ENCODE measurements at regions not wholly inside any gene's neighbourhood (a gene's known extent, or its start where the extent isn't known, plus 50 kb on each side); places are given as distances from the start of the nearest gene placed in this dataset.

GRCh38 chr11:91805293-91805692 is 419.3 kb upstream of the FAT3 start:
- no peaks in the 10 kb centered on the region for H3K4me1 ChIP-seq (ENCODE audit: insufficient read depth, low read length)
- H3K27me3 ChIP-seq (ENCODE audit: low read length) = no peaks in the 10 kb centered on the region
- no peaks in the 10 kb centered on the region for H4K20me1 ChIP-seq (ENCODE audit: low read length)
- H3K9ac ChIP-seq (ENCODE audit: low read length) = no peak overlapping the region
- no peak overlapping the region for H3K27ac ChIP-seq (ENCODE audit: low read length)
- H3K4me3 ChIP-seq (ENCODE audit: low read length) = no peak overlapping the region
- POLR2A ChIA-PET (ENCODE audit: unreplicated experiment) = no interaction called here
- DNase-seq (no peak), ATAC-seq (no peak)
- no peaks in the 10 kb centered on the region for H3K9me2 ChIP-seq (replicated peaks; ENCODE audit: low read length)
- H2AFZ ChIP-seq (ENCODE audit: low read length) = no peak overlapping the region
- TF ChIP-seq CTCF (conservative IDR thresholded peaks at IDR 0.05; ENCODE audit: low read depth, low read length) (no peak), EZH2 (IDR thresholded peaks at IDR 0.05; ENCODE audit: low read length, unreplicated experiment) (no peak), EZH2phosphoT487 (IDR thresholded peaks at IDR 0.05; ENCODE audit: borderline replicate concordance, low read length) (no peak)
- H3K9me3 ChIP-seq (ENCODE audit: low read length) = 0 out of 2 replicates have a peak, but pooled peaks cover 4% of the 10 kb centered on the region
- no peaks in the 10 kb centered on the region for H3F3A ChIP-seq (ENCODE audit: low read length, unreplicated experiment)
- no peaks in the 10 kb centered on the region for H3K79me2 ChIP-seq (ENCODE audit: low read length)
- intact Hi-C loops (cut with micrococcal nuclease) = no loop called here
- H3K36me3 ChIP-seq (ENCODE audit: low read depth, low read length) = no peaks in the 10 kb centered on the region
- BruUV-seq (replicated peaks) = no TSS peak
- CTCF ChIA-PET = no interaction called here
- no peak overlapping the region for H3K4me2 ChIP-seq (ENCODE audit: low read length)

DNA sequence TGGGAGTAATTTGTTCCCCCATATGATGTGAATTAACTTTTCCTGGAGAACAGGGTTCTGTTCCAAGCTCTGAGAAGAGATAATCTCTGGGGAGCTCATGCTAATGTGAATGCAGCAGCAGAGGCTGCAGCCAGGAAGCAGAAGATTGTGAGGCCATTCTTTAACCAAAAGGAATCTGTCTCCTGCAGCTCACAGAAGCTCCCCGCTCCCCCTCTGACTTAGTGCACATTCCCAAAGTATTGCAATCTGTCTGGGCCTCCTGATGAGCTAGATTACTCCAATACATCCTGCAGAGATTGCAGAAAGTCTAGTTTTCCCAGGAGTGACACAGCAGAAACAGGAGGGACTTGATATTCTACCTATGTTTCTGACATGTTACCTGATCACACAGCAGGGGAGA is 420.6 kb upstream of the FAT3 start:
- DNase-seq (peak; percentile 13), ATAC-seq (no peak)
- Histone ChIP-seq H3K9me3 (ENCODE audit: low read length) (0 out of 2 replicates have a peak, but pooled peaks cover 4% of the 10 kb centered on the region), H3K36me3 (ENCODE audit: low read depth, low read length) (no peaks in the 10 kb centered on the region), H3K79me2 (ENCODE audit: low read length) (no peaks in the 10 kb centered on the region), H3F3A (ENCODE audit: low read length, unreplicated experiment) (no peaks in the 10 kb centered on the region), H3K9me2 (replicated peaks; ENCODE audit: low read length) (no peaks in the 10 kb centered on the region), H3K27ac (ENCODE audit: low read length) (no peak overlapping the region), H3K4me3 (ENCODE audit: low read length) (no peak overlapping the region), H2AFZ (ENCODE audit: low read length) (no peak overlapping the region), H4K20me1 (ENCODE audit: low read length) (no peaks in the 10 kb centered on the region), H3K27me3 (ENCODE audit: low read length) (no peaks in the 10 kb centered on the region), H3K4me2 (ENCODE audit: low read length) (no peak overlapping the region), H3K4me1 (ENCODE audit: insufficient read depth, low read length) (no peaks in the 10 kb centered on the region), H3K9ac (ENCODE audit: low read length) (no peak overlapping the region)
- ChIA-PET CTCF (no interaction called here), POLR2A (ENCODE audit: unreplicated experiment) (no interaction called here)
- no TSS peak for BruUV-seq (replicated peaks)
- intact Hi-C loops (cut with micrococcal nuclease) = no loop called here
- TF ChIP-seq EZH2 (IDR thresholded peaks at IDR 0.05; ENCODE audit: low read length, unreplicated experiment) (no peak), CTCF (conservative IDR thresholded peaks at IDR 0.05; ENCODE audit: low read depth, low read length) (no peak), EZH2phosphoT487 (IDR thresholded peaks at IDR 0.05; ENCODE audit: borderline replicate concordance, low read length) (no peak)

GRCh38 chr11:91802475-91802874 is 422.1 kb upstream of the FAT3 start:
- H2AFZ ChIP-seq (ENCODE audit: low read length) = peak overlapping the region; percentile 19; the same call in 1 of the 2 replicates
- no peaks in the 10 kb centered on the region for H3K36me3 ChIP-seq (ENCODE audit: low read depth, low read length)
- H3K4me1 ChIP-seq (ENCODE audit: insufficient read depth, low read length) = no peaks in the 10 kb centered on the region
- H3K4me3 ChIP-seq (ENCODE audit: low read length) = no peak overlapping the region
- H4K20me1 ChIP-seq (ENCODE audit: low read length) = no peaks in the 10 kb centered on the region
- no peaks in the 10 kb centered on the region for H3K9me2 ChIP-seq (replicated peaks; ENCODE audit: low read length)
- H3K9me3 ChIP-seq (ENCODE audit: low read length) = 0 out of 2 replicates have a peak, but pooled peaks cover 4% of the 10 kb centered on the region
- no peak overlapping the region for H3K4me2 ChIP-seq (ENCODE audit: low read length)
- H3F3A ChIP-seq (ENCODE audit: low read length, unreplicated experiment) = no peaks in the 10 kb centered on the region
- no peaks in the 10 kb centered on the region for H3K27me3 ChIP-seq (ENCODE audit: low read length)
- CTCF ChIA-PET = no interaction called here
- no peak overlapping the region for H3K27ac ChIP-seq (ENCODE audit: low read length)
- H3K79me2 ChIP-seq (ENCODE audit: low read length) = no peaks in the 10 kb centered on the region
- H3K9ac ChIP-seq (ENCODE audit: low read length) = no peak overlapping the region
- DNase-seq = no peak
- TF ChIP-seq CTCF (conservative IDR thresholded peaks at IDR 0.05; ENCODE audit: low read depth, low read length) = no peak
- TF ChIP-seq EZH2phosphoT487 (IDR thresholded peaks at IDR 0.05; ENCODE audit: borderline replicate concordance, low read length) = no peak
- no peak for TF ChIP-seq EZH2 (IDR thresholded peaks at IDR 0.05; ENCODE audit: low read length, unreplicated experiment)
- POLR2A ChIA-PET (ENCODE audit: unreplicated experiment) = no interaction called here
- intact Hi-C loops (cut with micrococcal nuclease) = no loop called here
- ATAC-seq = no peak
- no TSS peak for BruUV-seq (replicated peaks)
